ENCODE measurements at regions not wholly inside any gene's neighbourhood (a gene's known extent, or its start where the extent isn't known, plus 50 kb on each side); places are given as distances from the start of the nearest gene placed in this dataset.

DNA sequence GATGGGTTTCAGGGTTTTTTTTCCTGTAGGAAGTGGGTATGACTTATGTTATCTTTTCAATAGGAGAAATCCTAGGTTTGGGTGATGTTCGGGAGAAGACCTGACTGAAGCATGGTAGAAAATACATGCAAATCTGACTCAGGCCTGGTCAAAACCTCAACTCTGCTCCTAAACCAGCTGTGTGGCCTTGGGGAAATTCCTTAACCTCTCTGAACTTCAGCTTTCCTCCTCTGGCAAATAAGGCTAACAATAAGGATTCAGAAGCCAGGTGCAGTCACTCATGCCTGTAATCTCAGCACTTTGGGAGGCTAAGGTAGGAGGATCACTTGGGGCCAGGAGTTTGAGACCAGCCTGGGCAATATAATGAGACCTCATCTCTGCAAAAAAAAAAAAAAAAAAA lies 148.5 kb downstream of the PHETA1 start:
- DNase-seq (ENCODE audit: extremely low spot score): no peak
- ChIA-PET CTCF (no interaction called here), POLR2A (no interaction called here)
- TF ChIP-seq, protein P1, sequence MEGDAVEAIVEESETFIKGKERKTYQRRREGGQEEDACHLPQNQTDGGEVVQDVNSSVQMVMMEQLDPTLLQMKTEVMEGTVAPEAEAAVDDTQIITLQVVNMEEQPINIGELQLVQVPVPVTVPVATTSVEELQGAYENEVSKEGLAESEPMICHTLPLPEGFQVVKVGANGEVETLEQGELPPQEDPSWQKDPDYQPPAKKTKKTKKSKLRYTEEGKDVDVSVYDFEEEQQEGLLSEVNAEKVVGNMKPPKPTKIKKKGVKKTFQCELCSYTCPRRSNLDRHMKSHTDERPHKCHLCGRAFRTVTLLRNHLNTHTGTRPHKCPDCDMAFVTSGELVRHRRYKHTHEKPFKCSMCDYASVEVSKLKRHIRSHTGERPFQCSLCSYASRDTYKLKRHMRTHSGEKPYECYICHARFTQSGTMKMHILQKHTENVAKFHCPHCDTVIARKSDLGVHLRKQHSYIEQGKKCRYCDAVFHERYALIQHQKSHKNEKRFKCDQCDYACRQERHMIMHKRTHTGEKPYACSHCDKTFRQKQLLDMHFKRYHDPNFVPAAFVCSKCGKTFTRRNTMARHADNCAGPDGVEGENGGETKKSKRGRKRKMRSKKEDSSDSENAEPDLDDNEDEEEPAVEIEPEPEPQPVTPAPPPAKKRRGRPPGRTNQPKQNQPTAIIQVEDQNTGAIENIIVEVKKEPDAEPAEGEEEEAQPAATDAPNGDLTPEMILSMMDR (IDR thresholded peaks at IDR 0.05; ENCODE audit: control extremely low read depth, extremely low read depth, low read depth, missing control alignments): no peak

DNA sequence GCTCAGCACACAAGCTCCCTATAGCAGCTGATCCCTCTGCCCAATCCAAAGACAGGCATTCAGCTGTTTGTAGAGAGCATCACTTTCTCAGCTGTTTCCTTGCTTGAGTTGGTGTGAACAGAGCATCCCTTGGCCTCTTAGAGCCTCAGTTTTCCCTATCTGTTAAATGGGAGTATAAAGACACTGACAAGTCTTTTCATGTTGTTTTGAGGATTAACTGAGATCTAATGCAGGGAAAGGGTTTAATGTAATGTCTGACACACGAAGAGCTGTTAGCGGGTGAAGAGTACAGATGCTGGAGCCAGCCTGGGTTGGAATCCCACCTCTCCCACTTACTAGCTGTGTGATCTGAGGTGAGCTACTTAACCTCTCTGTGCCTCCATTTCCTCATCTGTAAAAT lies 149.5 kb downstream of the PHETA1 start:
- CTCF ChIA-PET: interaction anchor here (1.0 kb wide), 1 partner anchor 12 kb away, joined by 3 read pairs; no protein-coding TSS in a partner anchor
- POLR2A ChIA-PET: no interaction called here
- no peak for DNase-seq (ENCODE audit: extremely low spot score)
- TF ChIP-seq, protein P1 (IDR thresholded peaks at IDR 0.05; ENCODE audit: control extremely low read depth, extremely low read depth, low read depth, missing control alignments): no peak

DNA sequence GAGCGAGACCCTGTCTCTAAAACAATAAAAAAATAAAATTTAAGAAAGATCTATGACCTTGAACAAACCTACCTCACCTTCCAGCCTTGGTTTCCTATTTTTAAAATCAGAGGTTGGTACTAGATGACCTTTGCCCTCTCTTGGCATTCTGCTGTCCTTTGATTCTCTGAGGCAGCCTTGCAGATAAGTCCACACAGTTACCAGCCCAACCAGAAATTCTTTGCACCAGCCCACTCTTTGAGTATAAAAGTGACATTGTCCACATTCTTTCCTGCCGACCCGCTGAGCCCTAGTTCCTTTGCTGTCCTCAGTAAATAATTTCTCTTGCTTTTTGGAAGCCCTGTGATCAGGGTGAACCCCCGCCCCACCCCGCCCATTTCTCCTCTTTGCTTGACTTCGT lies 150.4 kb downstream of the PHETA1 start:
- POLR2A ChIA-PET: no interaction called here
- CTCF ChIA-PET: no interaction called here
- no peak for DNase-seq (ENCODE audit: extremely low spot score)
- TF ChIP-seq, protein P1 (IDR thresholded peaks at IDR 0.05; ENCODE audit: control extremely low read depth, extremely low read depth, low read depth, missing control alignments): no peak

DNA sequence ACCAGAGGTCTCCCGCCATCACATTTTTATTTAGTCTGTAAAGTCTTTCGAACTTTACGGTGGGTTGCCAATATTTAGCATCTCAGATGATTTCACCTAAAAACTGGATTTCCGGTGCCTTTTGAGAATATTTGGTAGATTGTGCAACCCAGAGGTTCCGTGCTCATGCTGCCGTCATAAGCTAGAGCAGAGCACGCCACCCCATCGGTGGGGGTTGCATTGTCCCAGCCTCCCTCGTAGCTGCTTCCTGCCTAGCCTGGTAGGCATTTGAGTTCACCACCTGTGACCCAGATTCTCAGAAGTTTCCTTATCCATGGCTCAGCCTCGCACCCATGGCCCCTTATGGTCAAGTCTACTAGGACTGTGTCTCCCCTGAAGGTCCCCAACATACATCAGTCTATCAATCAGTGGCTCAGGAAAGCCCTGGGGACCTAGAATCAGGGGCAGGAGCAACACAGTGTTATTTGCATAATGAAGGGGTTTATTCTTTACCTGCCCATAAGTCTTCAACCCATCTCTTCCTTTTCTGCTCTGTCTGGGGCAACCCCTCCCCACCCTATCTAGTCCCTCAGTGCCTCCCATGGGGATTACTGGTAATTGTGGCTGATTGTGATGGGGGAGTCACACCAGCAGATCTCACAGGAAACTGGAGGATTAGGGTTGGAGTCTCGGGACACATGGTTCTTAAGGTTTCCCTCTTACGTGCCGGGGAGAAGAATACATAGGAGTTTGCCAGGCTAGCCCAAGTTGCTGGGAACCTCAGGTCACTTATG lies 152.3 kb downstream of the PHETA1 start:
- CTCF ChIA-PET: interaction anchor here (1.2 to 1.3 kb wide), 2 partner anchors 11 to 82 kb away, joined by 3 to 4 read pairs; no protein-coding TSS in a partner anchor
- POLR2A ChIA-PET: no interaction called here
- TF ChIP-seq, protein P1 (IDR thresholded peaks at IDR 0.05; ENCODE audit: control extremely low read depth, extremely low read depth, low read depth, missing control alignments): no peak
- DNase-seq (ENCODE audit: extremely low spot score): no peak

DNA sequence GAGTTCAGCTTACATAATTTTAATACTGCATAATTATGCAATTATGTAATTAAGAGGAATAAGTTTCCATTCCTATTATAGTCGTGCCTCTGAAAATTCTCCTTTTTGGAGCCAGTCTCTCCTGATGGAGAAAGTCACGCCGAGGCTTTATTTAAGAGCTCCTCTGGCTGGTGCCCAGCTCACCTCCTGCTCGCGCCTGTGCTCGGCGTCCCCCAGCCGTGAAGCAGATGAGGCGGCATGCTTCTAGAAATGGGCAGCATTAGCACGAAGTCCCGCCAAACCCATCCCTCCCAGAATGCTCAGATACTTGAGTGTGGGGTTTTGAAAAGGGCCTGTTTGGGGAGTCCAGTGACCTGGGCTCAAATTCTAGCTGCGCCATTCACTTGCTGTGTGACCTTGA lies 153.0 kb downstream of the PHETA1 start:
- ChIA-PET CTCF (interaction anchor here (1.2 to 1.3 kb wide), 2 partner anchors 12 to 83 kb away, joined by 3 to 4 read pairs; no protein-coding TSS in a partner anchor), POLR2A (no interaction called here)
- TF ChIP-seq, protein P1 (IDR thresholded peaks at IDR 0.05; ENCODE audit: control extremely low read depth, extremely low read depth, low read depth, missing control alignments): no peak
- no peak for DNase-seq (ENCODE audit: extremely low spot score)

DNA sequence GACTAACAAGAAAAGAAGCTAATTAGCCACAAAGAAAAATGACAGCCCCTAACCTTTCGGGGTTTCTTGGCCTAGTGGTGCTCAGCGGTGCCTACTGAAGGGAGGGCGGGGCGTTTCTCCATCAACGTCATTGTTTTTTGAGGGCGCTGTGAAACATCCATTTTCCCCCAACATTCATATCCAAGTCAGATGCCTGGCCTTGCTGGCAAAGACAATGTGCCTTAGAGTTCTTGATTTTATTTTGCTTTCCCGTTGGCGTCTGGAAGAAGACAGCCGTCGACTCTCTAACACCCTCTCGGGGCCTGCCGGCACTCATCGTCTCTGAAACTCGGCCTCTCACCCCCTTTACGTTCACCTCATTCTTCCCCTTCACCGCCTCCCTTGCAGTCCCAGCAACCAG lies 154.5 kb downstream of the PHETA1 start:
- POLR2A ChIA-PET: no interaction called here
- no peak for DNase-seq (ENCODE audit: extremely low spot score)
- CTCF ChIA-PET: no interaction called here
- TF ChIP-seq, protein P1 (IDR thresholded peaks at IDR 0.05; ENCODE audit: control extremely low read depth, extremely low read depth, low read depth, missing control alignments): no peak

Data from GM10248 (cell line).